Omental fat pad (tissue), 3 donors: ENCODE measurements at regions not wholly inside any gene's neighbourhood (a gene's known extent, or its start where the extent isn't known, plus 50 kb on each side); places are given as distances from the start of the nearest gene placed in this dataset.

Source experiments
- ATAC-seq: fragments of 150-250 bp; one replicate; pipeline ENCODE4 v1.9.1; 2016; ENCODE audit warnings: mild to moderate bottlenecking, moderate library complexity; ENCODE audit not compliant: low FRiP score
- DNase-seq: peaks from one replicate; pipeline ENCODE4 v3.0.0-alpha.2; 2019; ENCODE audit warnings: low spot score
- CTCF ChIP-seq, 3 donors: fragments of 450-650 bp; IDR thresholded peaks; one replicate each; pipeline ENCODE4 v1.5.1; 2016 to 2017; ENCODE audit warnings: antibody characterized with exemption in 3 of 3, mild to moderate bottlenecking in 3 of 3, moderate library complexity in 2 of 3

- DNase-seq (no peak), ATAC-seq (no peak)
- no peak for TF ChIP-seq CTCF (IDR thresholded peaks at IDR 0.05)
Observed at GRCh38 chr10:25815999-25816768, 117.8 kb upstream of the MYO3A start.

GRCh38 chr10:25817200-25817599 is 116.8 kb upstream of the MYO3A start:
- no peak for TF ChIP-seq CTCF (IDR thresholded peaks at IDR 0.05)
- DNase-seq (no peak), ATAC-seq (no peak)

- no peak for TF ChIP-seq CTCF (IDR thresholded peaks at IDR 0.05)
- ATAC-seq: no peak
- no peak for DNase-seq
Observed at GRCh38 chr10:25818751-25819150, 115.3 kb upstream of the MYO3A start.

GRCh38 chr10:25820472-25820871 is 113.6 kb upstream of the MYO3A start:
- ATAC-seq: no peak

GRCh38 chr10:25820874-25821273 is 113.2 kb upstream of the MYO3A start:
- no peak for TF ChIP-seq CTCF (IDR thresholded peaks at IDR 0.05)
- DNase-seq (no peak), ATAC-seq (no peak)

More at GRCh38 chr10:25820472-25820871, 113.6 kb upstream of the MYO3A start:
- TF ChIP-seq CTCF (IDR thresholded peaks at IDR 0.05): no peak
- no peak for DNase-seq

GRCh38 chr10:25824050-25824449 is 110.0 kb upstream of the MYO3A start:
- ATAC-seq: no peak
- TF ChIP-seq CTCF (IDR thresholded peaks at IDR 0.05): no peak
- DNase-seq: no peak

GRCh38 chr10:25828475-25828874 is 105.6 kb upstream of the MYO3A start:
- ATAC-seq (no peak), DNase-seq (no peak)
- no peak for TF ChIP-seq CTCF (IDR thresholded peaks at IDR 0.05)
